COLO829 (cell line): ENCODE measurements at regions not wholly inside any gene's neighbourhood (a gene's known extent, or its start where the extent isn't known, plus 50 kb on each side); places are given as distances from the start of the nearest gene placed in this dataset.

Experiments used
- DNase-seq: peaks from one replicate; pipeline ENCODE4 v3.0.0; 2012; ENCODE audit warnings: low spot score

GRCh38 chr4:141403782-141404181 is 183.1 kb downstream of the ZNF330 start:
- no peak for DNase-seq

GRCh38 chr4:141406237-141406636 is 185.5 kb downstream of the ZNF330 start:
- no peak for DNase-seq

DNA sequence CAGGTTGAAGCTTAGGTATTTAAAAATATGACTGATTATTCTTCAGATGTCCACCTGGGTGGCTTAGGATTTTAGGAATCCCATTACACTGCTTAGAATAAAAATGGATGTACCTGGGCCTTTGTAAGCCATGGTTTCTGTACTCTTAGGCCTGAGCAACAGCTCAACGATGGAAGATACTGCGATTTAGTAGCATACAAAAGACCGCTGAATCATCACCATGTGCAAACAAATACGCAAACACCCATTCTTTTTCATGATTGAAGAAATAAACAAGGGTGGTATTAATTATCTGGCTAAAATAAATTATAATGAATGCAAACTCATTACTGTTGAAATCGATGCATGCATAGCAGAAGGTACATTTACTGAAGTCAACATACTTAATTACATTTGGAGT is 188.9 kb downstream of the ZNF330 start:
- DNase-seq: no peak

DNA sequence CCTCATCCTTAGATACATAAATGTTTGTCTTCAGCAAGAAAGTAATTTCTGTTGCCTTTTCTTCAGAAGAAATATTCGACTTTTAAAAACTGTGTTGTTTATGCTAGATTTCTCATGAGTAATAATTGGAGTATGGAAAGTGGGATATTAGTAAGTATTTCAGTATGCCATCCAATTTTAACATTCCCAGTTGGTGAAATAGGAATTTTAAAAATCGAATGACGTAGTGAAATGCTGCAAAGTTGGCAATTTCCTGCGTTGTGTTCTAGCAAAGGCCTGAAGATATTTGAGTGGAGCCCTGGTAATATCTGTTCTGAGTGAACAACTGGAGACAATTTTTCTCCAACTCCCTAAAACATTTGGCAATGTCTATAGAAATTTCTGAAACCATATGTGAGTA is 190.1 kb downstream of the ZNF330 start:
- DNase-seq: no peak

DNA sequence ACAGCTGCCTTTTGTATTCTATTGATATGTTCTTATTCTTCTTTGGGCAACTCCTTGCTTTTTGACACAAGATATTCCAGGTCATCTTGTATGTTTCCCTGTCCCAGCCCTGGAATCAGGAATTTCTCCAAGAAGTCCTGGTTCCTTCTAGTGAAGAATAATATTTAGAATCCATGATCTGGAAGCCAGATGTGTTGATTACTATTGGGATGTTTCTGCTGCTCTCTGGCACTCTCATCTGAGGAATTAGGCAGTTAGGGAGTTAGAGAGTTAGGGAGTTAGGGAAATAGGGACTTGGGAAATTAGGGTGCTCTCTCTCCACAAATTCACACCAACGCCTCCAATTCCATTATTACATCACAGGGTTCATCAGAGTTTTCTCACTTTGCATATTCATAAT is 191.2 kb downstream of the ZNF330 start:
- DNase-seq: no peak

DNA sequence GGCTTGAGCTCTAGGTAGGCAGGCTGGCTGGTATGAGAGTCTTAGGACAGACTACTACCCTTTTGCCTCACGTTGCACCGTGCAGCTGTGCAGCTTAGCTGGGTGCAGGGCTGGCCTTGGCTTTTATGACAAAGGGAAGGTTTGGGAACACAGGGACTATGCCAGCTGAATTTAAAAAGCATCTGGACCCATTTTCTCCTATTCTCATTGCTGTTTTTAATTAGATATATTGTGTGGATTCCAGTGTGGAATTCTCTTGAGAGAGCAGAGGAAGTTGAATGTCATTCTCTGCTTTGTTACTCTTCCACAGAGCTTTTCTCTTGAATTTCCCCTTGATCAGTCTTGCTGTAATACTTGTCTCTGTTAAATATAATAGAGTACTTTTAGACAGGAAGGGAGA is 192.7 kb downstream of the ZNF330 start:
- DNase-seq: no peak

- DNase-seq: no peak
Observed at GRCh38 chr4:141415651-141416050, 195.0 kb downstream of the ZNF330 start.

DNA sequence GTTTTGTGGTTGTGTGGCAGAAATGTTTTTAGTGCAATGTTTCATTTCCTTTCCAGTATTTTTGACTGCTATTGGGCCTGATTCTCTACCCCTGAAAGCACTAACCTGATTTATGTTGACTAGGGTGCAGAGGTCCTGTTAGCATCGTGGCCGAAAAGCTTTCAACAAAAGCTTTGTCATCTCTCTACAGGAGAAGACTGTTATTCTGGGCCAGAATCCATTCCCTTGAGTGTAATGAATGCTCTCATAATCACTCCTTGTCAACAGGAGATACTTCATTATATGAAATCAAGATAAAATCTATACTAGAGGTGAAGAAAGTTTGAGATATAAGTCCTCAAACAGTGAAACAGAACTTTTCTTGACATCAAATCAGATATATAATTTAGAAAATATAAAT is 195.5 kb downstream of the ZNF330 start:
- no peak for DNase-seq

- DNase-seq: no peak
Observed at GRCh38 chr4:141416677-141417363, 196.1 kb downstream of the ZNF330 start.

GRCh38 chr4:141417387-141417786 is 196.7 kb downstream of the ZNF330 start:
- no peak for DNase-seq

GRCh38 chr4:141425124-141425523 is 204.4 kb downstream of the ZNF330 start:
- DNase-seq: no peak

DNA sequence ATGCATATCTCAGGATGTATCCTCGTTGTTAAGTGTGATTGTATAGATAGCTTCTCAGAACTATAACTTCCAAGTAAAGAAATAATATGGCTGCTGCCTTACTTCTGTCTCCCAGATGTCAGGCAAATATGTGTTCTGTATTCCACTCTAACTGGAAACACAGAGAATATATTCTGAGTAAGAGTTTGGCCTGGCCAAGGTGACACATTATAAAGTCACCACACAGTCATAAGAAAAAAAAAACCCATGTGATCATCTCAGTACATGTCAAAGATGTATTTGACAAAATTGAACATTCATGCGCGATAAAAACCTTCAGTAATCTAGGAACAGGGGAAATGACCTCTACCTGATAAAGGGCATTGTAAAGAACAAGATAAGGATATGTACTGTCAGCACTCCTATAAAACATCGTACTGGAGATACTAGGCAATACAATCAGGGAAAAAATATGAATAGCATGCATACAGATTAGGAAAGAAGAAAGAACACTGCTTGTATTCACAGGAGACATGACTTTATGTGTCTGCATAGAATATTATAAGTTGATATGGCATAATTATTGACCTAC is 207.1 kb downstream of the ZNF330 start:
- DNase-seq: no peak

- DNase-seq: no peak
Observed at GRCh38 chr4:141429933-141430332, 206.4 kb upstream of the IL15 start.

DNA sequence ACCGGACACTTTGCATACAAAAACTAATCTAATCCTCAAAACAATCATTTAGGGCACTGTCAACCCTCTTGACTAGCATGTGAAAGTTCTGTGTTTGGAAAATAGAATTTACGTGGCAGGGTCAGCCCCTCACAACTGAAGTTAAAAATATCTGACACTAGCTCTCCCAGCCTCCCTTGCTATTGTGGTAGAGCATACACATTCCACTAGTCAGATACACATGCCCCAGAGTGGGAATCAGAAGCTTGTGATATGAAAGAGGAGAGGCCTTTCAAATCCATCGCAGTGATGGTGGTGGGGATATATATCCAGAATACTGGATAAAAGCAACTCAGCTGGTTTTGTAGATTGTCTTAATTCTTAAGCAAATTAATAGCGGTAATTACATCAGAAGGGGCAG is 205.7 kb upstream of the IL15 start:
- no peak for DNase-seq

- no peak for DNase-seq
Observed at GRCh38 chr4:141432000-141432712, 204.2 kb upstream of the IL15 start.

- no peak for DNase-seq
Observed at GRCh38 chr4:141435446-141436225, 200.7 kb upstream of the IL15 start.

- no peak for DNase-seq
Observed at GRCh38 chr4:141439223-141439622, 197.2 kb upstream of the IL15 start.

- no peak for DNase-seq
Observed at GRCh38 chr4:141447761-141448160, 188.6 kb upstream of the IL15 start.

DNA sequence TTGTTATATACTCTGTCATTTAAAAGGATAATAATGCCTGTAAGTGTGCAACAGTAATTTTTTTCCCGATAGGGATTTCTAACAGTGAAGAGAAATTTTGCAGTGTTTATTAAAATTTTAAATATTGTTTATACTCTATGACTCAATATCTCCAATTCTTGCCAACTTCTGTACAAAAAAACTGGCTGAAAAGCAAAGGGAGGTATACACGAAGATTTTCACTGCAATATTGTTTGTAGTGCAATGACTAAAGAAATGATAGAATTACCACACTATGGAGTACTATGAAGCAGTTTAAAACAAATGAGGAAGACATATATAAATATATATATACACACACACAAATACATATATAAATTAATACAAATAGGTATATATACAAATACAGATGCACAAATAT is 187.9 kb upstream of the IL15 start:
- no peak for DNase-seq

GRCh38 chr4:141449927-141450326 is 186.5 kb upstream of the IL15 start:
- no peak for DNase-seq

DNA sequence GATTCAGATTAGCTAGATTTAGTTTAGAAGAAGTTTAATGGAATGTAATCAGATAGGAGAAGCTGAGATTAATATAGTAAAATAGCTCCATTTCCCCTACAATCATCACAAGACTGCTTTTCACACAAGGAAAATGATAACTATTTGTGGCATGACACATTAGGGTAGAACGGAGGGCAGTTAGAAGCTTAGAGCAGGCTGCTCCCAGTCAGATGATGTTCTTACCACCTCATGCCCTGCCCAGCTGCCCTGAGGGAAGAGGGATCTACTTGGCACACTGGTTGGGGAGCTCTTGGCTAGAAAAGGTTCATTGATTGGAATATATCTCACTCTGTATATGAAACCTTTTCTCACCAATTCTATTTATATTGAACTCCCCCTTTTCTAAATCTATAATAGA is 180.7 kb upstream of the IL15 start:
- peak; percentile 60 for DNase-seq

GRCh38 chr4:141457653-141458052 is 178.7 kb upstream of the IL15 start:
- DNase-seq: no peak

GRCh38 chr4:141458501-141458900 is 177.9 kb upstream of the IL15 start:
- DNase-seq: no peak
